Left hindlimb (tissue), 1 donor: ENCODE measurements at regions not wholly inside any gene's neighbourhood (a gene's known extent, or its start where the extent isn't known, plus 50 kb on each side); places are given as distances from the start of the nearest gene placed in this dataset.
"Not testable (repeated sequence)": the region's sequence is repeated elsewhere in the genome, so short reads cannot be mapped to it uniquely, and the experiment has no call there.

Experiments
- DNase-seq: peaks from one replicate; pipeline ENCODE4 v3.0.0-alpha.2; 2018

DNA sequence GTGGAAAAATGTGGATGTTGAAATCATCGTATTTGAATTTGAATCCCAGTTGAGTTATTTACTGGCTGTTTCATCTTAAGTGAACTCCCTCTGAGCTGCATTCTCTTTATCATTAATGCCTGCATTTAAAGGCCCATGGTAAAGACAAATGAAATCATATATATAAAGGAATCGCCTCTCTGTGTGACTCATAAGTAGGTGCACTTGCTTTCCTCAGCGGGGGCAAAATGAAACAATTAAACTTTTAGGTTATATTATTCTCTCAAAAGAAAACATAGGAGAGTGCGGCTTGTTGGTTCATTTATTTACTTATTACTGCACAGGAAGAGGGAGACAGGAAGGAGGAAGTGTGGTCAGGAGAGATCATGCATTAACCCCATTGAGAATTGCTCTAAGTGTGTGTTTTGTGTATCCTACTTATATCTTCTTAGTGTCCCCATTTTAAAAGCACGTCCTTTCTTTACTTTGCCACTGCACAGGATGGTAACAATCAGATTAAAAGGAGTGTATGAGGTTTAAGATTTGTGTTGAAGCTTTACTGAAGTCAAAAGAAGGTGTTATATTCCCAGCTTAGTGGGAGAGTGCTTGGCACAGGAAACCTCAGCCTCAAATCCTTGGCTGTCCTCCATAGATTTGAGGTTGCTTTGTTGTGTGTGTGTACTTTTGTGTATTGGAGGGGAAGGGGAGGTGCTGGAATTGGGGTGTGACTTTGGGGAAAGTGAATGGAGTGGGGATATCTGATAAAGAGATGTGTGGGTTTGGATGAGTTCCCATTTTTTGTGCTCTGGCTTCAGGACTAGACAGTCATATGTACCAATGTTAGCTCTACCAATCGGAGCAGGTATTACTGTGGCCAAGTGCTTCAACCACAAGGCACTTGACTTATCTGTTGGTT, 595.8 kb upstream of the NR2F2 start:
- DNase-seq, result no peak

GRCh38 chr15:95737060-95737459, 593.4 kb upstream of the NR2F2 start:
- DNase-seq, result no peak

- DNase-seq, result no peak
These were observed 591.4 kb upstream of the NR2F2 start for GRCh38 chr15:95739131-95739530.

DNA sequence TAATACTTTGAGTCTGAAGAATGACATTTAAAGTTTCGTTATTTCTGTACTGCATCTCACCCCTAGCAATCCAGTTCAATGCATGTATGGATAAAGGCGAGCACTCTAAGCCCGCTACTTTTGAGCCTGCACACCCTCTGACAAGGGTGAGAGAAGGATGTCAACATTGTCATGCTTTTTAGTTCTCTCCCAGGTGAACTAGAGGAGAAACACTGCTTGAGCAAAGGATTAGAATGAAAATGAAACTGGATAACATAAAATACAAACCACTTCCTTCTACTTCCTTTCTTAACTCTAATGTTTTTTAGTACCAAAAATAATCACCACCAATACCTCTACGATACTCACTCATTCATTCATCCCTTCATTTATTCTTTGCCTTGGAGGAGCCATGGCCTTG, 588.7 kb upstream of the NR2F2 start:
- DNase-seq, result no peak

- no peak for DNase-seq
These were observed 588.2 kb upstream of the NR2F2 start for GRCh38 chr15:95742256-95742655.

DNA sequence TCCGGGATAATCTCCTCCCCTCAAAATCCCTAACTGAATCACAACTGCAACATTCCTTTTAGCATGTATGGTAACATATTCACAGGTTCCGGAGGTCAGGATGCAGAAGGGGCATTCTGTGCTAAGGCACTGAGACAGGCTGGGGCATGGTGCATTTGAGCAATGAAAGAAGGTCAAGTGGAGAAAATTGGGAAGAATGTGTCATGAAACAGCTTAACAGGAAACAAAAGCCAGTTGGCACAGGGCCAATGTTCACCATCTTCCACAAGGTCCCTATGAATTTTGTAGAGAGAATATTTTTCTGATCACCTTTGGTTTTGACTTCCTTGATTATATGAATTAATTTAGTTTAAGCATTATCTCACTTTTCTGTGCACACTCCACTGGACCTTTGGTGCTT, 587.7 kb upstream of the NR2F2 start:
- DNase-seq, result no peak

DNA sequence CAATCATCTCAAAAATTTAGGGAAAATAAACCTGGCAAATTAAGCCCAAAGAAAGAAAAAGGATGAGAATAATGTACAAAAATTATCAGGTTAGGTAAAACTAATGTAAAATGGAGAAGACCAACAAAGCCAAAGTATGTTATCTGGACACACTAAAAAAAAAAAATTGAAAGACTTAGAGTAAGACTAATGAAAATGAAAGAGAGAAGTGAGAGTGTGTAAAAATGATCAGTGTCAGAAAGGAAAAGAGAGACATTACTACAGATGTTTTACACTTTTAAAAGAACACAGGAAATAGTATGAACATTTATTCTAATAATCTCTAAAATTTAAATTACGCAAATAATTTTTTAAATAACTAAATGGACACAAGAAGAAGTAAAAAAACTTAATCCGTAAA, 573.3 kb upstream of the NR2F2 start:
- DNase-seq, result no peak

- no peak for DNase-seq
These were observed 572.0 kb upstream of the NR2F2 start for GRCh38 chr15:95758451-95758850.

GRCh38 chr15:95758851-95759250, 571.6 kb upstream of the NR2F2 start:
- DNase-seq, result no peak

DNA sequence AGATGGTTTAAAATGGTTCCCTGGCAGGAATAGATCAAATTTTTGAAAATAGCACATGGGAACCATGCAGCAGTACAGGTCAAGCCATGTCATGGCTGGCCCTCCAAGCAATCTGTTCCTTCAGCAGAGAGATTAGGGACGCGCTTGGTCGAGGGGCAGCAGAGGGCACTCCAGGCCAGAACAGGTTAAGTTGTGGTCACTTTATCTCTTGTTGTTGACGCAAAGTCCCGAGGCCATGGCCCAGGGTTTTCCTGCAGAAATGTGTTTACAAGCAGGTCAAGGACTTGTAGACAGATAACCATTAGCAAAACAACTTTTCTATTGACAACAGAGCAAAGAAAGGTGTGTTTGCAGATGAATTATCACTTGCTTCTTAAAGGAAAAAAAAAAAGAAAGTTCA, 570.0 kb upstream of the NR2F2 start:
- DNase-seq, result no peak

DNA sequence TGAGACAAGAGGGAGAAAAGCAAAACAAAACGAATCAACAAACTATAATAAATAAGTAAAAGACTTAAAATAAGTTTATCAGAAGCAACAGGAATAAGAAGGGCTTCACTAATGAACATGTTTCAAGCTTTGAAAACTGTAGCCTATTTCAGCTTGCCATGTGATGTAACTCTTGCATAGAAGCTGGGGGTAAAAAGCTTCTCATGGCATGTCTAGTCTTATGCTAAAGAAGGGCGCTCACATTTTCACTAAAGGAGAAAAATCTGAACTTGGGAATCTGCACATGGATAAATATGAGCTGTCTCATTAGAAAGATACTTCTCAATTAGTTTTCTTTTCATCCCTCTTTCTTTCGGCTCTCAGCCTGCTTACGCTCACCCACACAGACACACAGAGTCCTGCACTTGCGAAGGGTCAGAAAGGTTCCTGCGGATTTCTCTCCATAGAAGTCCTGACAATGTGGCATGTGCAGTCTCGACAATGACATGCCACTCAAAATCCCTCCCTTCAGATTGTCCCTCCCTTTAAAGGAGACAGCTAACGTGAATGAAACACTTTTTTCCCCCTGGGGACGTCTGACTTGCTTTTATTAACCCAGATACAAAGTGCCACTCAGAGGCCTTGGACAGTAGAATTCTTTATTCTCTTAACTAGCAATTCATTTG, 568.9 kb upstream of the NR2F2 start:
- no peak for DNase-seq

- DNase-seq, result no peak
These were observed 567.1 kb upstream of the NR2F2 start for GRCh38 chr15:95763426-95763825.

DNA sequence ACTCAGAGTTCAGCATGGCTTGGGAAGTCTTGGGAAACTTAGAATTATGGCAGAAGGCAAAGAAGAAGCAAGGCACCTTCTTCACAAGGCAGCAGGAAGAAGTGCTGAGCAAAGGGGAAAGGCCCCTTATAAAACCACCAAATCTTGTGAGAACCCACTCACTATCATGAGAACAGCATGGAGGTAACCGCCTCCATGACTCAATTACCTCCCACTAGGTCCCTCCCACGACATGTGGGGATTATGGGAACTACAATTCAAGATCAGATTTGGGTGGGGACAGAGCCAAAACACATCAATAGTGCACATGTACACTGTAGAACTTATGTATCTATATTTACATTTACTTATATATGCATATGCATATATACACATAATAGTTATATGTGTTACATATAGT, 565.3 kb upstream of the NR2F2 start:
- no peak for DNase-seq

GRCh38 chr15:95770196-95770595, 560.3 kb upstream of the NR2F2 start:
- no peak for DNase-seq

DNA sequence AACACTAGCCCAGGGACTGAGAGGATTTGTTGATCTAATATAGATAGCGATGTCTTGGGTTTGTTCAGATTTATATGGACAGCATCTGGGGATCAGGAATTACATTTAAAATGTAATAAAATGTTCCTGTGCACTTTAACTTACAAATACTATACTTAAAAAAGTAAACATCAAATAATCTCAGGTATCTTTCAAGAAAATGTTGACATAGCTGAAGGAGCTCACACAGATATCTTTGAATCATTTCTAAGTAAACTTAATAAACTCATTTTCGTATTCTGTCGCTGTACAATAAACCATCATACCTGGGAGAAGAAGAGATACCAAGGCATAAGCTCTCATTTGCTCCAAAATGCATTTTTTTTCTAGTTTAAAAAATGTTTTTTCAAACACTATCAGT, 557.5 kb upstream of the NR2F2 start:
- no peak for DNase-seq

DNA sequence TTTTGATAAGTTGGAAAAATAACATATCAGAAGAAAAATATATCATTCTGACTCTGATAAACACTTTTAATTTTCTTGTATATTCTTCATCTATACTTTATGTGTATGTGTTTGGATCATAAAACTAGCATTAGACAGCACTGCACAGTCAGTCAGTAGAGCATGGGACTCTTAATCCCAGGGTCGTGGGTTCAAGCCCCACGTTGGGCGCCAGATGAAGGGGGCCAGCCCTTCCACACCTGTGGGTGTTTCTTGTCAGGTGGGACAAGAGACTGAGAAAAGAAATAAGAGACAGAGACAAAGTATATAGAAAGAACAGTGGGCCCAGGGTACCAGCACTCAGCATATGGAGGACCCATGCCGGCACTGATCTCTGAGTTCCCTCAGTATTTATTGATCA, 546.0 kb upstream of the NR2F2 start:
- no peak for DNase-seq

GRCh38 chr15:95785276-95785675, 545.2 kb upstream of the NR2F2 start:
- DNase-seq, result not testable (repeated sequence)

- no peak for DNase-seq
These were observed 537.3 kb upstream of the NR2F2 start for GRCh38 chr15:95793231-95793630.

- no peak for DNase-seq
These were observed 535.1 kb upstream of the NR2F2 start for GRCh38 chr15:95795386-95795785.

GRCh38 chr15:95799286-95800200, 531.0 kb upstream of the NR2F2 start:
- DNase-seq, result no peak

DNA sequence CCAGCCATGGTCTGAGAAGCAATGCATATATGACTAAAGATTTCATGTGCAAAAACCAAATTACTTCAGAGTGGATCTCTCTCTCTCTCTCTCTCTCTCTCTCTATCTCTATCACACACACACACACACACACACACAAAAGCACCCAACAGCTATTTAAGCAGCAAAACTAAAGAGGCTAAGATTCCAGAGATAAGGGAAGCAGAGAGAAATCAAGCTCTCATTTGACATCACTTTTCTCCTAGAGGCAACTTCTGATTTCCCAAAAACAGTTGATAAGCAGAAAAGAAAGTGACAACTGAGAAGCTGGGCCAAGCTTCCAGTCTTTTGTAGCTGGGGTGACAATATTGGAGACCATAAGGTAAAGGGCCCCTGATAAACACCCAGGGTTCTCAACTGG, 526.0 kb upstream of the NR2F2 start:
- no peak for DNase-seq

GRCh38 chr15:95812491-95812890, 518.0 kb upstream of the NR2F2 start:
- DNase-seq, result no peak

GRCh38 chr15:95814908-95815307, 515.6 kb upstream of the NR2F2 start:
- no peak for DNase-seq
